HL-60 (cell line): ENCODE measurements at regions not wholly inside any gene's neighbourhood (a gene's known extent, or its start where the extent isn't known, plus 50 kb on each side); places are given as distances from the start of the nearest gene placed in this dataset.

Experiments
- DNase-seq, 2 experiments: peaks; one replicate each; pipeline ENCODE4 v3.0.0-alpha.2; 2010 to 2020; ENCODE audit warnings: low read depth in 1 of 2, low spot score in 1 of 2
- H3K27ac ChIP-seq: fragments of 250-450 bp; sonication (Bioruptor Pico); replicated peaks from 2 replicates; pipeline ENCODE4 v1.5.1; 2020; ENCODE audit warnings: mild to moderate bottlenecking, moderate library complexity
- H3K27me3 ChIP-seq: fragments of 250-450 bp; sonication (Bioruptor Pico); 2 replicates; pipeline ENCODE4 v1.5.1; 2021; ENCODE audit warnings: mild to moderate bottlenecking, moderate library complexity; ENCODE audit not compliant: insufficient read depth, poor library complexity, severe bottlenecking
- H3K4me3 ChIP-seq: replicated peaks from 2 replicates; pipeline ENCODE4 v1.5.1; 2011; ENCODE audit warnings: mild to moderate bottlenecking, control low read depth, low read length; ENCODE audit not compliant: insufficient read depth
- GABPA ChIP-seq: IDR thresholded peaks from 2 replicates; pipeline ENCODE4 v1.6.1; 2012; ENCODE audit warnings: low read depth
- POLR2AphosphoS5 ChIP-seq: IDR thresholded peaks from 2 replicates; pipeline ENCODE4 v1.6.1; 2012; ENCODE audit warnings: low read depth
- SPI1 ChIP-seq: IDR thresholded peaks from 2 replicates; pipeline ENCODE4 v1.6.1; 2012; ENCODE audit warnings: low read depth, mild to moderate bottlenecking, borderline replicate concordance
- TF ChIP-seq, protein P1 (sequence below): IDR thresholded peaks from 2 replicates; pipeline ENCODE4 v1.6.1; 2012; ENCODE audit warnings: low read depth; ENCODE audit not compliant: insufficient replicate concordance
- TF ChIP-seq, protein P2 (sequence below): IDR thresholded peaks from one replicate; pipeline ENCODE4 v1.5.1; 2011; ENCODE audit warnings: low read length, control low read depth, inconsistent platforms; ENCODE audit not compliant: insufficient read depth

DNA sequence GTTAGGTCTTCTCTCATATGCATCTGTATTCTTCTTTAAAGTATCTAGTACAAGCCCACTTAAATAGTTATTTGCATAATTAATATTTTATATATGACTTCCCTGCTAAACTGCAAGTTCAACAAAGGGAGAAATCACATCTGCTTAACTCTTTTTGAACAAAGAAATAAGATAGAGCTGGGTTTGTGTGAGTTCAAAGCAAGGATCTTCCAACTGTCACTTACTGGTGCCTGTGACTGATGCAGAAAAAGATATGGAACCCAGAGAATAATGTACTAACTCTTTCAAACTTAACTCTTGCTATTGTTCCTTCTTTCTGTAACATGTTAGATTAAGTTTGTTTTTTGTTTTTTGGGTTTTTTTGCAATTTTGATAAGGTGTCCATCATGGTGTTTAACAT, 71.3 kb upstream of the SP4 start:
- H3K4me3 ChIP-seq = no peak overlapping the region
- no peak overlapping the region for H3K27ac ChIP-seq
- no peaks in the 10 kb centered on the region for H3K27me3 ChIP-seq
- TF ChIP-seq GABPA (no peak), POLR2AphosphoS5 (no peak), SPI1 (no peak)
- TF ChIP-seq, protein P1, sequence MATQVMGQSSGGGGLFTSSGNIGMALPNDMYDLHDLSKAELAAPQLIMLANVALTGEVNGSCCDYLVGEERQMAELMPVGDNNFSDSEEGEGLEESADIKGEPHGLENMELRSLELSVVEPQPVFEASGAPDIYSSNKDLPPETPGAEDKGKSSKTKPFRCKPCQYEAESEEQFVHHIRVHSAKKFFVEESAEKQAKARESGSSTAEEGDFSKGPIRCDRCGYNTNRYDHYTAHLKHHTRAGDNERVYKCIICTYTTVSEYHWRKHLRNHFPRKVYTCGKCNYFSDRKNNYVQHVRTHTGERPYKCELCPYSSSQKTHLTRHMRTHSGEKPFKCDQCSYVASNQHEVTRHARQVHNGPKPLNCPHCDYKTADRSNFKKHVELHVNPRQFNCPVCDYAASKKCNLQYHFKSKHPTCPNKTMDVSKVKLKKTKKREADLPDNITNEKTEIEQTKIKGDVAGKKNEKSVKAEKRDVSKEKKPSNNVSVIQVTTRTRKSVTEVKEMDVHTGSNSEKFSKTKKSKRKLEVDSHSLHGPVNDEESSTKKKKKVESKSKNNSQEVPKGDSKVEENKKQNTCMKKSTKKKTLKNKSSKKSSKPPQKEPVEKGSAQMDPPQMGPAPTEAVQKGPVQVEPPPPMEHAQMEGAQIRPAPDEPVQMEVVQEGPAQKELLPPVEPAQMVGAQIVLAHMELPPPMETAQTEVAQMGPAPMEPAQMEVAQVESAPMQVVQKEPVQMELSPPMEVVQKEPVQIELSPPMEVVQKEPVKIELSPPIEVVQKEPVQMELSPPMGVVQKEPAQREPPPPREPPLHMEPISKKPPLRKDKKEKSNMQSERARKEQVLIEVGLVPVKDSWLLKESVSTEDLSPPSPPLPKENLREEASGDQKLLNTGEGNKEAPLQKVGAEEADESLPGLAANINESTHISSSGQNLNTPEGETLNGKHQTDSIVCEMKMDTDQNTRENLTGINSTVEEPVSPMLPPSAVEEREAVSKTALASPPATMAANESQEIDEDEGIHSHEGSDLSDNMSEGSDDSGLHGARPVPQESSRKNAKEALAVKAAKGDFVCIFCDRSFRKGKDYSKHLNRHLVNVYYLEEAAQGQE = no peak
- TF ChIP-seq, protein P2, sequence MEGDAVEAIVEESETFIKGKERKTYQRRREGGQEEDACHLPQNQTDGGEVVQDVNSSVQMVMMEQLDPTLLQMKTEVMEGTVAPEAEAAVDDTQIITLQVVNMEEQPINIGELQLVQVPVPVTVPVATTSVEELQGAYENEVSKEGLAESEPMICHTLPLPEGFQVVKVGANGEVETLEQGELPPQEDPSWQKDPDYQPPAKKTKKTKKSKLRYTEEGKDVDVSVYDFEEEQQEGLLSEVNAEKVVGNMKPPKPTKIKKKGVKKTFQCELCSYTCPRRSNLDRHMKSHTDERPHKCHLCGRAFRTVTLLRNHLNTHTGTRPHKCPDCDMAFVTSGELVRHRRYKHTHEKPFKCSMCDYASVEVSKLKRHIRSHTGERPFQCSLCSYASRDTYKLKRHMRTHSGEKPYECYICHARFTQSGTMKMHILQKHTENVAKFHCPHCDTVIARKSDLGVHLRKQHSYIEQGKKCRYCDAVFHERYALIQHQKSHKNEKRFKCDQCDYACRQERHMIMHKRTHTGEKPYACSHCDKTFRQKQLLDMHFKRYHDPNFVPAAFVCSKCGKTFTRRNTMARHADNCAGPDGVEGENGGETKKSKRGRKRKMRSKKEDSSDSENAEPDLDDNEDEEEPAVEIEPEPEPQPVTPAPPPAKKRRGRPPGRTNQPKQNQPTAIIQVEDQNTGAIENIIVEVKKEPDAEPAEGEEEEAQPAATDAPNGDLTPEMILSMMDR = no peak
- no peak for DNase-seq

DNA sequence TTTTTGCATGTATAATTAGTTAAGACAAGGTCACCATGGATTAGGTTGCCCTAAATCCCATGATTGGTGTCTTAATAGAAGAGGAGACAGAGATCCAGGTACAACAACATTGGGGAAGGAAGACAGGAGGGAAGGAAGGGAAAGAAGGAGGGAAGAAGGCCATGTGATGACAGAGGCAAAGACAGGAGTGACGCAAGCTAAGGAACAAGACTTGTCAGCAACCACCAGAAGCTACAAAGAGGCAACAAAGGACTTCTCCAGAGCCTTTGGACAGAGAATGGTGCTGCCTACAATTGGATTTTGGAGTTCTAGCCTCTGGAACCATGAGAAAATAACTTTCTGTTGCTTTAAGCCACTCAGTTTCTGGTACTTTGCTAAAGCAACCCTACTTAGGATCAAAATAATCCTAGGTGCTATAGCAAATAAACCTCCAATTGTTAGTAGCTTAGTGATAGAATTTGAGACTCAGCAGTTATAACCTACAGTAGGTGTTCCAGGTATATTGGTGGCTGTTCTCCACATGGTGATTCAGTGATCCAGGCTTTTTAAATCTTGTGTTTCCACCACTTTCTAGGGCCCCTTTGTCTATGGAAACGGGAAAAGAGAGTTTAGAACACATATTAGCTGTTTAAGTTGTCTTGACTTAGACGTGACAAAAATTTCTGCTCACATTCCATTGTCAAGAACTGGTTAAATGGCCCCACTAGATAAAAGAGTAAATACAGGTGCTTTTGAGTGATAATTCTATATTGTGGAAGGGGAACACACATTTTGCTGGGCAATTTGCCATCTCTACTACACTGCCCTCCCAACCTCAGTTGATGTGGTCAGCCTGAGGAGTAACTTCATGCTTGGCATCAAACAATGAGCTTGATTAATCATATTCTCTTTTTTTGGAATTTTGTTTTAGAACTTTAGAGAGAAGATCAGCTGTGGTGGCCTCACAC, 70.5 kb upstream of the SP4 start:
- H3K4me3 ChIP-seq = no peak overlapping the region
- peak; percentile 44 to 72 for DNase-seq
- H3K27me3 ChIP-seq = no peaks in the 10 kb centered on the region
- TF ChIP-seq, protein P1 = no peak
- TF ChIP-seq POLR2AphosphoS5 = no peak
- no peak for TF ChIP-seq SPI1
- TF ChIP-seq, protein P2 = no peak
- no peak for TF ChIP-seq GABPA
- H3K27ac ChIP-seq = peak overlapping the region; percentile 3; the same call in 1 of the 2 replicates

DNA sequence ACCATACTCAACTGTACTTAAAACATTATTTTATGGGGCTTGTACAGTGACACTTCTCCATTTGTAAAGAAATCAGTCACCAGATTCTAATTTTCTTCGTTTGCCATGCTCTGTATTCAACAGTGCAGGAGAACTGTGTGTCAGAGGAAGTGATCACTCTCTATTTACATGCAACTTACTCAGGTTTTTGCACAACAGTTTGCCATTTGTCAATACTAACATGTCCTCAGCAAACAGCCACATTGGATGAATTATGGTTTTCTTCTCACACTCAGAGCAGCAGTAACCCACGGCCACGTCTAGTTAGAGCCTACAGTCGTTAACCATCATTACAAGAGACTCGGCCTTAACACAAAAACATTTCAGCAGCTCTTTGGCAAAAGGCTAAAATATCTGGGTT, 69.2 kb upstream of the SP4 start:
- Histone ChIP-seq H3K27ac (peak overlapping the region; percentile 40), H3K4me3 (no peak overlapping the region), H3K27me3 (no peaks in the 10 kb centered on the region)
- TF ChIP-seq SPI1 (peak; percentile 69), POLR2AphosphoS5 (no peak)
- peak in 1 of 2 experiments; percentile 64 for DNase-seq

DNA sequence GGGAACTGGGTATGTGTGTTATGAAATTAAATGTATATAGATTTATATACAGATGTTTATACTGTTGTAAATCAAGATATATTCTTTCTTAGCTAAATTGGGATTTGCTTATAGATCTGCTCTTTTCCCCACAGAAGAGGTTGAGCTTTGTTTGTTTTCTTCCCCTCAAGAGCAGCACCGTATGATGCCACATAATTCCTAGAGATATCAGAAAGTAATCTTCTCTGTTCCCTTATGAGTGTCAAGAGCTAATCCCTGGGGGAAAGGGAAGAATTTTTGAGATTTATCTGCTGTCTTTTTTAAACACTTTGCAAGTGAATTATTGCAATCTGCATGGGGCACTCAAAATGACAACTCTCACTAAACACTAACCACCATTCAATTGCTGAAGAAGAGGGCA, 68.7 kb upstream of the SP4 start:
- Histone ChIP-seq H3K27ac (peak overlapping the region; percentile 40), H3K27me3 (no peaks in the 10 kb centered on the region), H3K4me3 (no peak overlapping the region)
- DNase-seq = no peak
- TF ChIP-seq, protein P1 = no peak
- TF ChIP-seq POLR2AphosphoS5 (no peak), SPI1 (no peak), GABPA (no peak)
- TF ChIP-seq, protein P2 = no peak
